SIG-M5 treated with dmso at 0.1 percent for 504 hours (cell line): ENCODE measurements at regions not wholly inside any gene's neighbourhood (a gene's known extent, or its start where the extent isn't known, plus 50 kb on each side); places are given as distances from the start of the nearest gene placed in this dataset.

Experiments
- DNase-seq: peaks from one replicate; lab custom pipeline; 2025; ENCODE audit not compliant: unreplicated experiment; lab: John Stamatoyannopoulos, UW

DNA sequence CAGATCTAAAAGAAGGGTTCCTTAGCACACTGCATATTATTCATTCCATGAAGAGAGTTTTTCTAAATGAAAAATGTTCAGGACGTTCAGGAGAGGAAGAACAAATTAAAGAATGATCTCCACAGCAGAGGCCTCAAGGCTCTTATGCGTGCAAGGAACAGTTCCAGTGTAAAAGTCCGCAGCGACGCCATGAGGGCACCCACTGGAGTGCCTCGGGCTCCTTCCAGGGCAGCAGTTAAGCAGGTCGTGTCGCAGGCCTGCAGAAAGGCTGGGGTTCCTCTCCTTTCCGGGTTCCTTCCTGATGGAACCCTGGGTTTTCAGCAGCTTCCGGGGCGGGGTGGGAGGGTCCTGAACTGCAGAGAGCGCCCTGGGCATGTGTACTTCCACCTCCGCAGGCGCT lies 87.1 kb upstream of the SELENOP start:
- no peak for DNase-seq

DNA sequence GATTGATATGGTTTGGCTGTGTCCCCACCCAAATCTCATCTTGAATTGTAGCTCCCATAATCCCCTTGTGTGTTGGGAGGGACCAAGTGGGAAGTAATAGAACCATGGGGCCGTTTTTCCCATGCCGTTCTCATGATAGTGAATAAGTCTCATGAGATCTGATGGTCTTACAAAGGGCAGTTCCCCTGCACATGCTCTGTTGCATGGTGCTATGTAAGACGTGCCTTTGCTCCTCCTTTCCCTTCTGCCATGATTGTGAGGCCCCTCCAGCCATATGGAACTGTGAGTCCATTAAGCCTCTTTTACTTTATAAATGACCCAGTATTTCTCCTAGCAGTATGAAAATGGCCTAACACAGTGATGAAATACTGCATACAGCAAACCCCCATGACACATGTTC lies 84.8 kb upstream of the SELENOP start:
- no peak for DNase-seq

- DNase-seq, result no peak
Measured at GRCh38 chr5:42894057-42894456, 82.4 kb upstream of the SELENOP start.

GRCh38 chr5:42889311-42889933 lies 77.7 kb upstream of the SELENOP start:
- DNase-seq, result peak; percentile 73

DNA sequence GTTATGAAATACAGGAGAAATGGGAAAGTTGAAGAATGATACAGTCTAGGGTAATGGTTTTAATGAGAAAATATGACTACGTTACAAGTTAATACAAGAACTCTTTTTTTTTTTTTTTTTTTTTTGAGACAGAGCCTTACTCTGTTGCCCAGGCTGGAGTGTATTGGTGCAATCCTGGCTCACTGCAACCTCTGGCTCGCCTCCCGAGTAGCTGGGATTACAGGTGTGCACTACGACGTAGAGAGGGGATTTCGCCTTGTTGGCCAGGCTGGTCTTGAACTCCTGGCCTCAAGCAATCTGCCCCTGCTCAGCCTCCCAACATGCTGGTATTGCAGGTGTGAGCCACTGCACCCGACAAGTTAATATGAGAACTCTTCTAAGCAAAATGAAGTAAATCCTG lies 77.1 kb upstream of the SELENOP start:
- DNase-seq, result no peak

DNA sequence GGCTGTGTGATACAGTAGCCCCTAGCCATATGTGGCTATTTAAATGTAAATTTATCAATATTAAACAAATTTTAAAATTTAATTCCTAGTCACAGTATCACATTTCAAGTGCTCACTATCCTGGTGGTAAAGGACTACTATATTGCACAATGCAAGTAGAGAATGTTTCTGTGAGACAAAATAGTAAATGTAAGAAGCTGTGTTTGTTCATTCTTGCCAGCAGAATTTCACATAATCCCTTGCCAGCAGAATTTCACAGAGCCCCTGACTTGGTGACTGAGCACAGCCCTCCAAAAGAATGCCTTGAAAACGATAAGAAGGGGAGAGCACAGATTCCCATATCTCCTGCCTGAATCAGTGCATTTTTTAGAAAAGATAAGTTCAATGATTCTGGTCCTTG lies 75.9 kb upstream of the SELENOP start:
- no peak for DNase-seq

- no peak for DNase-seq
Measured at GRCh38 chr5:42887097-42887496, 75.4 kb upstream of the SELENOP start.

DNA sequence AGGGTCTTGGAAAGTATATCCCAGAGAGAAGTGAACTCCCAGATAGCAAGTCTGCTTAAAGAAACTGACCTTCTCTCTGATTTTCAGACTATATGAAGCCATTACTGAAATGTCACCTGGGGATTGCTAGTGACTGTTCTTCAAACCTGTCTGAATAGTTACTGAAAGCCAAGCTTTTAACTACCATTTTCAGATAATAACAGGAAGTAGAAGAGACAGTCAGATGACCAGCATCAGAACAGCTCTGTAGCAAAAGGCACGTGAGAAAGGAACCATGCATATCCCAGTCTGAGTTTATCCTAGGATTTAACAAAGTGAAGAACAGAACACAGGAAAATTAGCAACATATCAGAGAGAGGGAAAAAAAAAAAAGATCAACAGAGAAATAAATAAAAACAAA lies 74.9 kb upstream of the SELENOP start:
- DNase-seq, result no peak

DNA sequence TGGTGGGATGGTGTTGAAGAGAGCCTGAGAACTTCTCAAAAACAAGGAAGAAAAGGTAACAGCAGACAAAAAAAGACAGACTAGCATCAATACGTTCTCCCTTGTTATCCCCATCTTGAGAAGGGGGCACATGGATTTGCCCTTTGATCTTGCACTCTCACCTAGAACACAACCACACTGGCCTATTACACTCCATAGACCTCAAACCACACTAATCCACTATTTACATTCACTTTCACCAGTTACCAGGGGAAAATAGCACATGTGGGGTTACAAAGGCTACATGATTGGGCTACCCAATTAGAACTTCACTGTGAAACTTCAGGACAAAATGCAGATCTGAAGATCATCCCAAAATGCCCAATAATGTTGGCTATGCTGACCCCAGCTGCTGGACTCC lies 72.6 kb upstream of the SELENOP start:
- no peak for DNase-seq

DNA sequence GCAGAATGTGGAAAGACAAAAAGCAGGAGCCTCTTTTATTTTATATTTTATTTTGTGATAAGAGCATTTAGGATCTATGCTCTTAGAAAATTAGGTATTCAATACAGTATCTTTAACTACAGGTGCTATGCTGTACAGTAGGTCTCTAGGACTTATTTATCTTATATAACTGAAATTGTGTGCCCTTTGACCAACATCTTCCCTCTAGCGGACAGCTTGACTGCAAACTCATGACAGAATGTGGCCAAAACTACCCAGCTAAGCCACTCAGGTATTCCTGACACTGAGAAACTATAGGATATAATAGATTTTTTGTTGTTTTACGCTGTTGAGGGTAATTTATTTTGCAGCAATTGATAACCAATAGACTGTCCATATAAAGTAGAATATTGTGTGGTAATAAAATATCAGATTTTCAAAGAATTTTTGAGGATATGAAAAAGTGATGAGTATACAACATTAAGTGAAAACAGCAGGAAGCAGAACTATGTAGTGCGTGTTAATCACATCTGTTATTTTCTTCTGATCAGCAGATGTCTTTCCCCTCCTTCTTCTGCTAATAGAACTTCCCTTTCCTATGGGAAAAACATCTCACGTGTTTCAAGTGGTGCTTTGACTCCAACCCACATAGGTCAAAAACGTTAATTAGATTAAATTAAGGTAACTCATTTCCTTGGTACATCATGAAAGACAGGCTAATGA lies 69.9 kb upstream of the SELENOP start:
- DNase-seq, result no peak

DNA sequence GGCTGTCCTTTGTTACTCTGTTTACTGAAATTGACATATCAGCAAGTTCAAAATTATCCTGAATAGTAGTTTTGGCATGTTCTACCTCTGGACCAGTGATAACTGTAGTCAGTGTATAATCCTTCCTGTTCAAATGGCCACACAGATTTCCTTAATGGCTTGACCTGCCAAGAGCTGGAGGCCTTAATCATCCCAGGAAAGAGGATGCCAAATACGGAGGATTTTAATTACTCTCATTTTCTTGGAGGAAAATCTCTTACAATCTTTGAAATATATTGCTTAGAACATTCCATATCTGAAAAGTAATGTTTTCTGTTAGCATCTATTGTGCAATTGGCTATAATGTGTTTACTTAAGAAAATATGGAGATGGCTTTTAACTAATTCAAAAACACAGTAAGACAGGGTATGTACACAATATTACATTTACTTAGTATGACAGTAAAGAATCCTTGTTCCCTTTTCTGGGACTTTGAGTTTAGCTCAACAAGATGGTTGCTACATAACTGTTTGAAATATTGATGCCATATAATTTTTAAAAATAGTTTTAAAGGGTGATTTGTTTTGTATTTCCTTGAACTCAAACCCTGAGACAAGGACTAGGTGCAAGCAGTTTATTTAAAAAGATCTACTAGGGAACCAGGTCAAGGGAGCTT lies 68.9 kb upstream of the SELENOP start:
- no peak for DNase-seq

- DNase-seq, result no peak
Measured at GRCh38 chr5:42879291-42879690, 67.6 kb upstream of the SELENOP start.

DNA sequence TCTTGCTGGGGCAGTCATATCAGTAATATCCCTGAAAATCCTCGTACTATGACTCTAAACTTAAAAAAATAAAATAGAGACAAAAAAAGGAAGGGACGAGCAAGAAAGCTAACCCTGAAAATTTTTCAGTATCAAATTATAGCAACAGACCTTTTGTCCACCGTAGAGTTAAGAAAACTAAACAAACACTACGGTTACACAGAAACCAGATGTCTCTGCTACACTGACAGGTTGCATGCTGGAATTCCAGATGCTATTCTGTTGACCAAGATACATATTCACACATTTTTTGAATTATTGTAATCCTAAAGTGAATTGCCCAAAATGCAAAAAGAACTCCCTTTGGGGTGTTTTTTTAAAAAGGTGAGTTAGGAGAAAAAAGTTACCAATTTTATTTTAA lies 66.9 kb upstream of the SELENOP start:
- no peak for DNase-seq

DNA sequence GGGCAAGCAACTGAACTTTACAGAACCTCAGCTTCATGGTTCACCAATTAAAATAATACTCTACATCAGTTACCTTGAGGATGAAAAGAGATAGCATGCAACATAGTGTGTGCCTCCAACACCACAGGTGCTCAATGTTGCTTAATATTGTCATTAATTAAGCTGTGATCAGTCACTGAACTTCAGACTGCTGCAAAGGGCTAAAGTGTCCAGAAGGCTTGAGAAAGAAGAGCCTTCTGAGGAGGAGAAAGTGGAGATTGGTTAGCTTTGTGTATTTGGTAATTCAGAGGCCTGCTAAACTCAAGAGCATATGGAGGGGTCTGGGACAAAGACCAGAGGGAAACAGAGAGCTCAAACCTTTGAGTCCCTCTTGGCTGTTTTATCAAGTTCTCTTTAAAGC lies 66.3 kb upstream of the SELENOP start:
- DNase-seq, result no peak

- DNase-seq, result no peak
Measured at GRCh38 chr5:42877431-42877830, 65.7 kb upstream of the SELENOP start.

DNA sequence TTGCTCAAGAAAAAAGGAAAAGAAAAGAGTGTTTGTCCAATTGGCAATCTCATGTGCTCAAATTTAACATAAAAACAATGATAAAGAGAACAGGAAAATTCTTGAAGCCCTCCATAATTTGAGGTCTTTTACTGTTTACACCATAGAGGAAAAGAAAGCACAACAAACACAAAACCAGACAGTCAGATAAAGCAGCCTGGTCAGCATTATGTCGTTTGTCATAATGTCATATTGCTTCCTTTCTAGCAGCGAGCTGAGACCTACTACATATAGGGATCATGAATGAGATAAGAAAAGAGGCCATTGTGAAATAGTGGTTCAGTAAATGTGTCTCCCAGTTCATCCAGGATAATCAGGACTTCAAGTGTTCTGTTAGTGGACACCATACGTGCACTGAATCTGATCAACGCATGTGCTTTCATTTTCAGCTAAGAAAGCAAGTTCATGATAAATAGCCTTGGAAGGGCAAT lies 64.7 kb upstream of the SELENOP start:
- DNase-seq, result no peak

- no peak for DNase-seq
Measured at GRCh38 chr5:42875785-42876374, 64.2 kb upstream of the SELENOP start.

- DNase-seq, result no peak
Measured at GRCh38 chr5:42875211-42875610, 63.5 kb upstream of the SELENOP start.

DNA sequence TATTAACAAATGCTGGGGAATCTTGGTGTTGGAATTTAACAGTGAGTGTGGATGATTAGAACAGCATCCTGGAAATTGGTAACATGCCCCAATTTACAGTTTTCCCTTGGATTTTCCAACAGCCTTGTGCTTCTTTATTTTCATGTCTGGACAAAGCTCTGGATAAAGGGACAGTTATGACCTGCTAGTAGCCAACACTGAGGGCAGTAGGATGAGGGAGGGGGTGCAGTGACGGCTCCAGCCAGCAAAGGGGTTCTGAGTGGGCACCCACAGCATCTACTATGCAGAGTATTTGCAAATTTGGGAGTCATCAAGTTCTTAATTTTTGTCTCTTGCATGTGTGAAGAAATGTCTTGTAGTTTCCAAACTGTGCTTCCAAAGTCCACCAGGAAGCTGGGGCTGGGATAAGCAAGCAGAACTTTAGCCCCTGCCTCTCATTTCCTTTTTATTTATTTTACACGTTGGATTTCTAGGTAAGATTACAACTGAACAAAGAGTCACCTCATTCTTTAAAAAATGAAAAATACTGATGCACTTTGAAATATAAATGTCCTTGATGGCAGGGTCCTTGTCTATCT lies 63.0 kb upstream of the SELENOP start:
- DNase-seq, result no peak

GRCh38 chr5:42872865-42873264 lies 61.2 kb upstream of the SELENOP start:
- no peak for DNase-seq

DNA sequence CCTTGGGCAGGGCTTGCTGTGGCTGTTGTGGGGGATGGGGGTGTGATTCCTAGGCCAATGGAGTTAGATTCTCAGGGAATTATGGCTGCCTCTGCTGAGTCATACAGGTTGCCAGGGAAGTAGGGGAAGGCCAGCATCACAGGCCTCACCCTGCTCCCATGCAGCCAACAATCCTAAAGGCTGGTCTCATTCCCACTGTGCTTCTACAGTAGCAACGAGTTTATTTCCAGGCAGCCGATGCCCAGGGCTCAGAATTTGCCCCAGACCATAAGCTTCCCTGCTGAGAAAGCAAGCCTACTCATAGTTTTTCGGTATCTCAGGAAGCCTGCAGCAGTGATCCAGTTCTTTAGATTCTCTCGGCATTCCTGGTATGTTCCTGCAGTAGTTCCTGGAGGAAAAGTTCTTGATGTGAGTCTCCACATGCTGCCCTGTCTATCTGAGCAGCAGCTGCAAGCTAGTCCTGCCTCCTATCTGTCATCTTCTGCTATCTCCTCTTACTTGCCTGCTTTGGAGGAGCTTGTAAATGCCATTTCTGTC lies 59.3 kb upstream of the SELENOP start:
- DNase-seq, result no peak
